ENCODE measurements at regions not wholly inside any gene's neighbourhood (a gene's known extent, or its start where the extent isn't known, plus 50 kb on each side); places are given as distances from the start of the nearest gene placed in this dataset.

GRCh38 chr17:77418609-77419008, 277.8 kb downstream of the SEC14L1 start:
- Histone ChIP-seq H3K4me3 (no peak overlapping the region), H3K27me3 (no peaks in the 10 kb centered on the region), H3K4me1 (peaks cover 0 to 48% of the 10 kb centered on the region in 2 donors), H3K36me3 (no peaks in the 10 kb centered on the region), H3K9me3 (no peaks in the 10 kb centered on the region), H3K27ac (no peak overlapping the region)
- no peak for TF ChIP-seq CTCF (IDR thresholded peaks at IDR 0.05)
- DNase-seq (ENCODE audit: low spot score), result no peak

- H3K9me3 ChIP-seq, result no peaks in the 10 kb centered on the region
- H3K36me3 ChIP-seq, result no peaks in the 10 kb centered on the region
- no peak for DNase-seq (ENCODE audit: low spot score)
- H3K4me1 ChIP-seq, result peaks cover 0 to 53% of the 10 kb centered on the region in 2 donors
- no peak overlapping the region for H3K27ac ChIP-seq
- no peak overlapping the region for H3K4me3 ChIP-seq
- no peaks in the 10 kb centered on the region for H3K27me3 ChIP-seq
- no peak for TF ChIP-seq CTCF (IDR thresholded peaks at IDR 0.05)
Observed at GRCh38 chr17:77419095-77419494, 278.3 kb downstream of the SEC14L1 start.

- TF ChIP-seq CTCF (IDR thresholded peaks at IDR 0.05), result no peak
- Histone ChIP-seq H3K27ac (no peak overlapping the region), H3K27me3 (no peaks in the 10 kb centered on the region), H3K4me3 (no peak overlapping the region), H3K9me3 (no peaks in the 10 kb centered on the region), H3K4me1 (peaks cover 0 to 58% of the 10 kb centered on the region in 2 donors), H3K36me3 (no peaks in the 10 kb centered on the region)
- no peak for DNase-seq (ENCODE audit: low spot score)
Observed at GRCh38 chr17:77419547-77420094, 278.9 kb downstream of the SEC14L1 start.

- H3K27ac ChIP-seq, result peak overlapping the region in 1 of 2 donors; percentile 77
- no peak for DNase-seq (ENCODE audit: low spot score)
- H3K4me3 ChIP-seq, result no peak overlapping the region
- H3K36me3 ChIP-seq, result no peaks in the 10 kb centered on the region
- H3K9me3 ChIP-seq, result no peaks in the 10 kb centered on the region
- no peaks in the 10 kb centered on the region for H3K27me3 ChIP-seq
- TF ChIP-seq CTCF (IDR thresholded peaks at IDR 0.05), result no peak
- H3K4me1 ChIP-seq, result peaks cover 0 to 65% of the 10 kb centered on the region in 2 donors
Observed at GRCh38 chr17:77420095-77420803, 279.5 kb downstream of the SEC14L1 start.

- H3K27ac ChIP-seq, result peak overlapping the region; percentile 37 to 77
- no peaks in the 10 kb centered on the region for H3K9me3 ChIP-seq
- H3K27me3 ChIP-seq, result no peaks in the 10 kb centered on the region
- no peak overlapping the region for H3K4me3 ChIP-seq
- no peak for DNase-seq (ENCODE audit: low spot score)
- no peak for TF ChIP-seq CTCF (IDR thresholded peaks at IDR 0.05)
- peaks cover 0 to 72% of the 10 kb centered on the region in 2 donors for H3K4me1 ChIP-seq
- H3K36me3 ChIP-seq, result no peaks in the 10 kb centered on the region
Observed at GRCh38 chr17:77420804-77421629, 280.2 kb downstream of the SEC14L1 start.

Measured in right atrium auricular region (tissue), 2 donors.